ENCODE measurements at regions not wholly inside any gene's neighbourhood (a gene's known extent, or its start where the extent isn't known, plus 50 kb on each side); places are given as distances from the start of the nearest gene placed in this dataset.
"Not testable (repeated sequence)": the region's sequence is repeated elsewhere in the genome, so short reads cannot be mapped to it uniquely, and the experiment has no call there.

- H3K9me1 ChIP-seq (replicated peaks; ENCODE audit: control insufficient read depth, extremely low read depth, insufficient read depth, low read length); H3K27me3 ChIP-seq (ENCODE audit: control insufficient read depth in 2 of 2, insufficient read depth in 2 of 2, low read length in 2 of 2); H3K27ac ChIP-seq (ENCODE audit: insufficient read depth, low read depth, low read length); H3K4me2 ChIP-seq (ENCODE audit: insufficient read depth, low read length); dilution Hi-C loops (cut with MboI; ENCODE audit: extremely low pct_ligation_motif_present, low sequenced_read_pairs); BruUV-seq (replicated peaks); H3K36me3 ChIP-seq (ENCODE audit: control insufficient read depth in 2 of 2, extremely low read depth in 1 of 2, insufficient read depth in 2 of 2, low read length in 2 of 2); H3K79me2 ChIP-seq (ENCODE audit: control insufficient read depth, insufficient read depth, low read length); CTCF ChIA-PET; H3K9ac ChIP-seq (replicated peaks; ENCODE audit: extremely low read depth, insufficient read depth, low read length); DNase-seq (ENCODE audit: low read depth, low spot score); H2AFZ ChIP-seq (ENCODE audit: low read depth, low read length); POLR2A ChIA-PET; H3K9me3 ChIP-seq (replicated peaks; ENCODE audit: control insufficient read depth, insufficient read depth, low read length); H3K4me3 ChIP-seq (replicated peaks in 1 of 3; ENCODE audit: insufficient read depth in 1 of 3, low read depth in 1 of 3, low read length in 3 of 3); H3K4me1 ChIP-seq (ENCODE audit: control insufficient read depth, extremely low read depth, insufficient read depth, low read length); intact Hi-C loops (cut with micrococcal nuclease); FAIRE-seq; H4K20me1 ChIP-seq (replicated peaks; ENCODE audit: control insufficient read depth, extremely low read depth, insufficient read depth, low read length): not testable (repeated sequence)
Observed at GRCh38 chr9:42326482-42326881, 143.0 kb downstream of the SPATA31A6 start.

- dilution Hi-C loops (cut with MboI; ENCODE audit: extremely low pct_ligation_motif_present, low sequenced_read_pairs); H3K4me3 ChIP-seq (replicated peaks in 1 of 3; ENCODE audit: insufficient read depth in 1 of 3, low read depth in 1 of 3, low read length in 3 of 3); intact Hi-C loops (cut with micrococcal nuclease); CTCF ChIA-PET; H2AFZ ChIP-seq (ENCODE audit: low read depth, low read length); H3K36me3 ChIP-seq (ENCODE audit: control insufficient read depth in 2 of 2, extremely low read depth in 1 of 2, insufficient read depth in 2 of 2, low read length in 2 of 2); H4K20me1 ChIP-seq (replicated peaks; ENCODE audit: control insufficient read depth, extremely low read depth, insufficient read depth, low read length); H3K79me2 ChIP-seq (ENCODE audit: control insufficient read depth, insufficient read depth, low read length); H3K27me3 ChIP-seq (ENCODE audit: control insufficient read depth in 2 of 2, insufficient read depth in 2 of 2, low read length in 2 of 2); H3K4me1 ChIP-seq (ENCODE audit: control insufficient read depth, extremely low read depth, insufficient read depth, low read length); H3K9me1 ChIP-seq (replicated peaks; ENCODE audit: control insufficient read depth, extremely low read depth, insufficient read depth, low read length); H3K9me3 ChIP-seq (replicated peaks; ENCODE audit: control insufficient read depth, insufficient read depth, low read length); FAIRE-seq; BruUV-seq (replicated peaks); POLR2A ChIA-PET: not testable (repeated sequence)
- TF ChIP-seq FOS (IDR thresholded peaks at IDR 0.05; ENCODE audit: borderline replicate concordance, insufficient read depth, low read length) (peak; percentile 57), GATA2 (IDR thresholded peaks at IDR 0.05; ENCODE audit: insufficient read depth, insufficient read length, low read depth, low read length) (peak; percentile 41)
- DNase-seq (ENCODE audit: low read depth, low spot score): peak; percentile 19
- H3K9ac ChIP-seq (replicated peaks; ENCODE audit: extremely low read depth, insufficient read depth, low read length): peak overlapping the region; percentile 9
- peak overlapping the region; percentile 78 for H3K4me2 ChIP-seq (ENCODE audit: insufficient read depth, low read length)
- H3K27ac ChIP-seq (ENCODE audit: insufficient read depth, low read depth, low read length): peak overlapping the region; percentile 45
Observed at GRCh38 chr9:42335342-42335741, 151.9 kb downstream of the SPATA31A6 start.

- H3K9ac ChIP-seq (replicated peaks; ENCODE audit: extremely low read depth, insufficient read depth, low read length); H3K36me3 ChIP-seq (ENCODE audit: control insufficient read depth in 2 of 2, extremely low read depth in 1 of 2, insufficient read depth in 2 of 2, low read length in 2 of 2); H3K4me3 ChIP-seq (replicated peaks in 1 of 3; ENCODE audit: insufficient read depth in 1 of 3, low read depth in 1 of 3, low read length in 3 of 3); FAIRE-seq; H3K4me2 ChIP-seq (ENCODE audit: insufficient read depth, low read length); DNase-seq (ENCODE audit: low read depth, low spot score); intact Hi-C loops (cut with micrococcal nuclease); H3K9me3 ChIP-seq (replicated peaks; ENCODE audit: control insufficient read depth, insufficient read depth, low read length); H3K9me1 ChIP-seq (replicated peaks; ENCODE audit: control insufficient read depth, extremely low read depth, insufficient read depth, low read length); POLR2A ChIA-PET; H3K27ac ChIP-seq (ENCODE audit: insufficient read depth, low read depth, low read length); H2AFZ ChIP-seq (ENCODE audit: low read depth, low read length); dilution Hi-C loops (cut with MboI; ENCODE audit: extremely low pct_ligation_motif_present, low sequenced_read_pairs); H3K27me3 ChIP-seq (ENCODE audit: control insufficient read depth in 2 of 2, insufficient read depth in 2 of 2, low read length in 2 of 2); H3K79me2 ChIP-seq (ENCODE audit: control insufficient read depth, insufficient read depth, low read length); H4K20me1 ChIP-seq (replicated peaks; ENCODE audit: control insufficient read depth, extremely low read depth, insufficient read depth, low read length); BruUV-seq (replicated peaks); CTCF ChIA-PET; H3K4me1 ChIP-seq (ENCODE audit: control insufficient read depth, extremely low read depth, insufficient read depth, low read length): not testable (repeated sequence)
Observed at GRCh38 chr9:42335984-42336657, 152.7 kb downstream of the SPATA31A6 start.

- H3K9me3 ChIP-seq (replicated peaks; ENCODE audit: control insufficient read depth, insufficient read depth, low read length); H3K9me1 ChIP-seq (replicated peaks; ENCODE audit: control insufficient read depth, extremely low read depth, insufficient read depth, low read length); BruUV-seq (replicated peaks); H3K79me2 ChIP-seq (ENCODE audit: control insufficient read depth, insufficient read depth, low read length); H3K27me3 ChIP-seq (ENCODE audit: control insufficient read depth in 2 of 2, insufficient read depth in 2 of 2, low read length in 2 of 2); CTCF ChIA-PET; H3K4me1 ChIP-seq (ENCODE audit: control insufficient read depth, extremely low read depth, insufficient read depth, low read length); H3K36me3 ChIP-seq (ENCODE audit: control insufficient read depth in 2 of 2, extremely low read depth in 1 of 2, insufficient read depth in 2 of 2, low read length in 2 of 2); dilution Hi-C loops (cut with MboI; ENCODE audit: extremely low pct_ligation_motif_present, low sequenced_read_pairs); FAIRE-seq; DNase-seq (ENCODE audit: low read depth, low spot score); intact Hi-C loops (cut with micrococcal nuclease); H3K9ac ChIP-seq (replicated peaks; ENCODE audit: extremely low read depth, insufficient read depth, low read length); H2AFZ ChIP-seq (ENCODE audit: low read depth, low read length); H3K4me2 ChIP-seq (ENCODE audit: insufficient read depth, low read length); H3K27ac ChIP-seq (ENCODE audit: insufficient read depth, low read depth, low read length); H3K4me3 ChIP-seq (replicated peaks in 1 of 3; ENCODE audit: insufficient read depth in 1 of 3, low read depth in 1 of 3, low read length in 3 of 3); H4K20me1 ChIP-seq (replicated peaks; ENCODE audit: control insufficient read depth, extremely low read depth, insufficient read depth, low read length); POLR2A ChIA-PET: not testable (repeated sequence)
Observed at GRCh38 chr9:42338275-42338674, 154.8 kb downstream of the SPATA31A6 start.
